H9 (cell line): ENCODE measurements at regions not wholly inside any gene's neighbourhood (a gene's known extent, or its start where the extent isn't known, plus 50 kb on each side); places are given as distances from the start of the nearest gene placed in this dataset.

Source experiments
- DNase-seq: peaks from one replicate; pipeline ENCODE4 v3.0.0-alpha.2; 2017
- H2AFZ ChIP-seq: one replicate; pipeline ENCODE4 v1.6.1; 2013; ENCODE audit warnings: mild to moderate bottlenecking, low read length, control low read depth, moderate library complexity
- H2AK5ac ChIP-seq: 2 replicates; pipeline ENCODE4 v1.6.1; 2013; ENCODE audit warnings: low read length, control low read depth, mixed read lengths; ENCODE audit not compliant: insufficient read length
- H2BK120ac ChIP-seq: one replicate; pipeline ENCODE4 v1.6.1; 2013; ENCODE audit warnings: low read depth, mild to moderate bottlenecking, low read length, control low read depth, inconsistent platforms; ENCODE audit not compliant: poor library complexity, severe bottlenecking
- H2BK12ac ChIP-seq: 2 replicates; pipeline ENCODE4 v1.6.1; 2013; ENCODE audit warnings: low read length, control low read depth, mixed read lengths, low read depth; ENCODE audit not compliant: insufficient read length
- H2BK15ac ChIP-seq: 2 replicates; pipeline ENCODE4 v1.6.1; 2013; ENCODE audit warnings: low read depth, low read length, control low read depth
- H2BK20ac ChIP-seq: one replicate; pipeline ENCODE4 v1.6.1; 2013; ENCODE audit warnings: low read depth, mild to moderate bottlenecking, low read length, control low read depth, inconsistent platforms; ENCODE audit not compliant: poor library complexity, severe bottlenecking
- H2BK5ac ChIP-seq: 2 replicates; pipeline ENCODE4 v1.6.1; 2013; ENCODE audit warnings: low read length, control low read depth, mixed read lengths; ENCODE audit not compliant: insufficient read length
- H3K14ac ChIP-seq: 2 replicates; pipeline ENCODE4 v1.6.1; 2013; ENCODE audit warnings: low read length, control low read depth; ENCODE audit not compliant: insufficient read depth
- H3K18ac ChIP-seq: 2 replicates; pipeline ENCODE4 v1.6.1; 2013; ENCODE audit warnings: low read depth, mild to moderate bottlenecking, mixed read lengths, low read length, control low read depth; ENCODE audit not compliant: insufficient read length
- H3K23ac ChIP-seq: 2 replicates; pipeline ENCODE4 v1.6.1; 2013; ENCODE audit warnings: low read length, control low read depth, mixed read lengths, low read depth; ENCODE audit not compliant: insufficient read length
- H3K23me2 ChIP-seq: 2 replicates; pipeline ENCODE4 v1.6.1; 2013; ENCODE audit warnings: low read depth, mild to moderate bottlenecking, mixed read lengths, low read length, control low read depth; ENCODE audit not compliant: insufficient read length, poor library complexity, severe bottlenecking
- H3K27ac ChIP-seq: 2 replicates; pipeline ENCODE4 v1.5.1; 2013; ENCODE audit warnings: low read length, control low read depth, mixed read lengths, low read depth; ENCODE audit not compliant: insufficient read length
- H3K27me3 ChIP-seq: 2 replicates; pipeline ENCODE4 v1.6.1; 2013; ENCODE audit warnings: low read length, control low read depth, inconsistent platforms; ENCODE audit not compliant: insufficient read depth
- H3K4ac ChIP-seq: 2 replicates; pipeline ENCODE4 v1.6.1; 2013; ENCODE audit warnings: low read depth, mild to moderate bottlenecking, control low read depth, inconsistent platforms, low read length, moderate library complexity
- H3K4me1 ChIP-seq: 2 replicates; pipeline ENCODE4 v1.6.1; 2013; ENCODE audit warnings: low read length, control low read depth, inconsistent platforms; ENCODE audit not compliant: insufficient read depth
- H3K4me2 ChIP-seq: 2 replicates; pipeline ENCODE4 v1.6.1; 2013; ENCODE audit warnings: low read length, control low read depth, mixed read lengths; ENCODE audit not compliant: insufficient read length, insufficient read depth
- H3K56ac ChIP-seq: 2 replicates; pipeline ENCODE4 v1.6.1; 2013; ENCODE audit warnings: low read depth, mild to moderate bottlenecking, mixed read lengths, low read length, control low read depth; ENCODE audit not compliant: insufficient read length
- H3K79me1 ChIP-seq: 2 replicates; pipeline ENCODE4 v1.6.1; 2013; ENCODE audit warnings: low read depth, mild to moderate bottlenecking, moderate library complexity, low read length, control low read depth, inconsistent platforms; ENCODE audit not compliant: insufficient read depth, poor library complexity, severe bottlenecking
- H3K79me2 ChIP-seq: 2 replicates; pipeline ENCODE4 v1.6.1; 2013; ENCODE audit warnings: low read length, control low read depth, inconsistent platforms; ENCODE audit not compliant: insufficient read depth
- H3K9ac ChIP-seq: 2 replicates; pipeline ENCODE4 v1.6.1; 2013; ENCODE audit warnings: low read length, control low read depth, mixed read lengths; ENCODE audit not compliant: insufficient read length; ENCODE audit errors: extremely low read depth
- H3K9me3 ChIP-seq: one replicate; pipeline ENCODE4 v1.6.1; 2013; ENCODE audit warnings: low read depth, low read length, inconsistent platforms; ENCODE audit not compliant: control insufficient read depth
- H3T11ph ChIP-seq: one replicate; pipeline ENCODE4 v1.6.1; 2013; ENCODE audit warnings: mild to moderate bottlenecking, low read length, control low read depth, inconsistent platforms
- H4K20me1 ChIP-seq: one replicate; pipeline ENCODE4 v1.6.1; 2013; ENCODE audit not compliant: control insufficient read depth, insufficient read length, insufficient read depth
- H4K5ac ChIP-seq: 2 replicates; pipeline ENCODE4 v1.6.1; 2013; ENCODE audit warnings: low read depth, mild to moderate bottlenecking, mixed read lengths, low read length, control low read depth; ENCODE audit not compliant: insufficient read length
- H4K8ac ChIP-seq: replicated peaks from 2 replicates; pipeline ENCODE4 v1.6.1; 2013; ENCODE audit warnings: low read length, control low read depth, mixed read lengths, low read depth; ENCODE audit not compliant: insufficient read length
- H4K91ac ChIP-seq: 2 replicates; pipeline ENCODE4 v1.6.1; 2013; ENCODE audit warnings: low read depth, mild to moderate bottlenecking, moderate library complexity, mixed read lengths, low read length, control low read depth; ENCODE audit not compliant: insufficient read length
- H3K27ac Mint-ChIP-seq, 3 experiments: 2 replicates in 2 of 3; 3 replicates in 1 of 3; pipeline ENCODE4 v1.8.0; 2020 to 2021; ENCODE audit warnings: mixed read lengths in 3 of 3, mild to moderate bottlenecking in 1 of 3, moderate library complexity in 1 of 3
- H3K27me3 Mint-ChIP-seq: 2 replicates; pipeline ENCODE4 v1.8.0; 2021; ENCODE audit warnings: low read depth, mild to moderate bottlenecking, moderate library complexity, mixed read lengths
- H3K36me3 Mint-ChIP-seq, 3 experiments: 2 replicates in 2 of 3; 3 replicates in 1 of 3; pipeline ENCODE4 v1.8.0; 2020 to 2021; ENCODE audit warnings: low read depth in 3 of 3, mixed read lengths in 3 of 3; ENCODE audit not compliant: insufficient read depth in 1 of 3
- H3K4me1 Mint-ChIP-seq, 2 experiments: 2 replicates each; pipeline ENCODE4 v1.8.0; 2020; ENCODE audit warnings: mixed read lengths in 2 of 2
- H3K4me3 Mint-ChIP-seq, 2 experiments: 2 replicates in 1 of 2; 3 replicates in 1 of 2; pipeline ENCODE4 v1.8.0; 2020 to 2021; ENCODE audit warnings: mild to moderate bottlenecking in 2 of 2, mixed read lengths in 2 of 2, moderate library complexity in 1 of 2
- H3K9me3 Mint-ChIP-seq, 2 experiments: 2 replicates in 1 of 2; 3 replicates in 1 of 2; pipeline ENCODE4 v1.8.0; 2020; ENCODE audit warnings: mild to moderate bottlenecking in 2 of 2, mixed read lengths in 2 of 2, moderate library complexity in 1 of 2
- WGBS: extraction: QIAGEN DNeasy Blood & Tissue Kit; methylation state at CpG from one replicate; pipeline ENCODE4 v1.1.7; 2013; ENCODE audit warnings: missing lambda C conversion rate, low lambda C conversion rate, mixed read lengths; ENCODE audit not compliant: insufficient read length; ENCODE audit errors: extremely low coverage; 5-methylcytosine and 5-hydroxymethylcytosine counted together
- TF ChIP-seq, protein P1 (sequence below): fragments of 200-600 bp; sonication (generic); conservative IDR thresholded peaks from 3 replicates; pipeline ENCODE4 v1.8.0; 2021; ENCODE audit warnings: antibody characterized with exemption, mild to moderate bottlenecking

- Histone ChIP-seq H3T11ph (no peak overlapping the region), H4K91ac (no peak overlapping the region), H3K79me1 (no peaks in the 10 kb centered on the region), H2BK120ac (no peak overlapping the region), H3K18ac (no peak overlapping the region), H3K4me1 (peaks cover 7% of the 10 kb centered on the region; the same call in 1 of the 2 replicates), H4K20me1 (no peaks in the 10 kb centered on the region), H4K5ac (no peak overlapping the region), H3K23ac (no peak overlapping the region), H2AK5ac (no peak overlapping the region), H3K79me2 (no peaks in the 10 kb centered on the region), H3K27me3 (no peaks in the 10 kb centered on the region), H3K27ac (no peak overlapping the region), H3K9ac (no peak overlapping the region), H3K4me2 (no peak overlapping the region), H2BK20ac (no peak overlapping the region), H3K23me2 (no peaks in the 10 kb centered on the region), H3K9me3 (no peaks in the 10 kb centered on the region), H2BK5ac (no peak overlapping the region), H2BK15ac (no peak overlapping the region), H2BK12ac (no peak overlapping the region), H3K14ac (no peak overlapping the region; the same call in 1 of the 2 replicates), H2AFZ (no peak overlapping the region), H4K8ac (no peak overlapping the region), H3K4ac (no peak overlapping the region), H3K56ac (no peak overlapping the region)
- TF ChIP-seq, protein P1, sequence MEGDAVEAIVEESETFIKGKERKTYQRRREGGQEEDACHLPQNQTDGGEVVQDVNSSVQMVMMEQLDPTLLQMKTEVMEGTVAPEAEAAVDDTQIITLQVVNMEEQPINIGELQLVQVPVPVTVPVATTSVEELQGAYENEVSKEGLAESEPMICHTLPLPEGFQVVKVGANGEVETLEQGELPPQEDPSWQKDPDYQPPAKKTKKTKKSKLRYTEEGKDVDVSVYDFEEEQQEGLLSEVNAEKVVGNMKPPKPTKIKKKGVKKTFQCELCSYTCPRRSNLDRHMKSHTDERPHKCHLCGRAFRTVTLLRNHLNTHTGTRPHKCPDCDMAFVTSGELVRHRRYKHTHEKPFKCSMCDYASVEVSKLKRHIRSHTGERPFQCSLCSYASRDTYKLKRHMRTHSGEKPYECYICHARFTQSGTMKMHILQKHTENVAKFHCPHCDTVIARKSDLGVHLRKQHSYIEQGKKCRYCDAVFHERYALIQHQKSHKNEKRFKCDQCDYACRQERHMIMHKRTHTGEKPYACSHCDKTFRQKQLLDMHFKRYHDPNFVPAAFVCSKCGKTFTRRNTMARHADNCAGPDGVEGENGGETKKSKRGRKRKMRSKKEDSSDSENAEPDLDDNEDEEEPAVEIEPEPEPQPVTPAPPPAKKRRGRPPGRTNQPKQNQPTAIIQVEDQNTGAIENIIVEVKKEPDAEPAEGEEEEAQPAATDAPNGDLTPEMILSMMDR: no peak
- Mint-ChIP-seq H3K4me1 (peaks cover 16 to 32% of the 10 kb centered on the region in 2 experiments), H3K27ac (no peak overlapping the region), H3K27me3 (peaks cover 3% of the 10 kb centered on the region; the same call in 1 of the 2 replicates), H3K36me3 (peaks cover 0 to 13% (median 0%) of the 10 kb centered on the region in 3 experiments; a peak in 1 of 7 replicates), H3K4me3 (0 out of 5 replicates have a peak overlapping the region, but pooled peaks of 1 of the 2 experiments have one; percentile 9), H3K9me3 (peaks cover 13 to 14% of the 10 kb centered on the region in 2 experiments)
- DNase-seq: no peak
- WGBS: no CpG with 5 or more reads among the region's 2 CpGs
Observed at GRCh38 chr1:36624466-36624865, 141.8 kb upstream of the CSF3R start.
